ENCODE measurements at regions not wholly inside any gene's neighbourhood (a gene's known extent, or its start where the extent isn't known, plus 50 kb on each side); places are given as distances from the start of the nearest gene placed in this dataset.

GRCh38 chr4:53805291-53805690 lies 214.0 kb upstream of the LNX1 start:
- DNase-seq = no peak

- peak; percentile 59 for DNase-seq
These were observed 213.4 kb upstream of the LNX1 start for GRCh38 chr4:53804719-53805118.

GRCh38 chr4:53802500-53802899 lies 211.2 kb upstream of the LNX1 start:
- DNase-seq = no peak

GRCh38 chr4:53801373-53801772 lies 210.1 kb upstream of the LNX1 start:
- DNase-seq = no peak

GRCh38 chr4:53800741-53801140 lies 209.5 kb upstream of the LNX1 start:
- no peak for DNase-seq

- no peak for DNase-seq
These were observed 201.8 kb upstream of the LNX1 start for GRCh38 chr4:53793096-53793495.

GRCh38 chr4:53790286-53790685 lies 199.0 kb upstream of the LNX1 start:
- no peak for DNase-seq

- DNase-seq = no peak
These were observed 197.3 kb upstream of the LNX1 start for GRCh38 chr4:53788621-53789020.

GRCh38 chr4:53788011-53788410 lies 196.7 kb upstream of the LNX1 start:
- peak; percentile 85 for DNase-seq

GRCh38 chr4:53786632-53787031 lies 195.3 kb upstream of the LNX1 start:
- peak; percentile 11 for DNase-seq

- DNase-seq = no peak
These were observed 194.7 kb upstream of the LNX1 start for GRCh38 chr4:53785996-53786395.

- DNase-seq = no peak
These were observed 192.8 kb upstream of the LNX1 start for GRCh38 chr4:53784112-53784511.

GRCh38 chr4:53783208-53783859 lies 192.0 kb upstream of the LNX1 start:
- DNase-seq = no peak

GRCh38 chr4:53782458-53782845 lies 191.2 kb upstream of the LNX1 start:
- DNase-seq = no peak

GRCh38 chr4:53781629-53782457 lies 190.6 kb upstream of the LNX1 start:
- no peak for DNase-seq

- DNase-seq = no peak
These were observed 189.6 kb upstream of the LNX1 start for GRCh38 chr4:53780736-53781400.

GRCh38 chr4:53779025-53779424 lies 187.7 kb upstream of the LNX1 start:
- DNase-seq = no peak

GRCh38 chr4:53778155-53778554 lies 186.9 kb upstream of the LNX1 start:
- DNase-seq = no peak

GRCh38 chr4:53777244-53777984 lies 186.1 kb upstream of the LNX1 start:
- no peak for DNase-seq

- DNase-seq = no peak
These were observed 184.9 kb upstream of the LNX1 start for GRCh38 chr4:53776141-53776540.

- no peak for DNase-seq
These were observed 184.1 kb upstream of the LNX1 start for GRCh38 chr4:53775381-53775780.

- no peak for DNase-seq
These were observed 180.0 kb upstream of the LNX1 start for GRCh38 chr4:53771326-53771725.

- DNase-seq = no peak
These were observed 176.2 kb upstream of the LNX1 start for GRCh38 chr4:53767482-53767881.

All from NCI-H82 (cell line).